Tibial artery (tissue), 4 donors: ENCODE measurements at regions not wholly inside any gene's neighbourhood (a gene's known extent, or its start where the extent isn't known, plus 50 kb on each side); places are given as distances from the start of the nearest gene placed in this dataset.

Experiments used
- DNase-seq, 2 donors: peaks; one replicate each; pipeline ENCODE4 v3.0.0-alpha.2; 2019
- H3K27ac ChIP-seq, 2 donors: fragments of 200-600 bp; sonication (generic) in 1 of 2; 1 replicate in 1 of 2; 2 replicates in 1 of 2; pipeline ENCODE4 v1.5.1; 2018 to 2019; ENCODE audit warnings: mild to moderate bottlenecking in 1 of 2
- H3K27me3 ChIP-seq, 2 donors: fragments of 200-600 bp; sonication (generic) in 1 of 2; one replicate each; pipeline versions ENCODE4 v1.5.1 to v1.6.0; 2016 to 2019
- H3K36me3 ChIP-seq, 3 donors: fragments of 200-600 bp; sonication (generic) in 2 of 3; one replicate each; pipeline ENCODE4 v1.5.1; 2016 to 2019; ENCODE audit warnings: mild to moderate bottlenecking in 2 of 3
- H3K4me1 ChIP-seq, 4 donors: fragments of 200-600 bp; sonication (generic) in 2 of 4; 1 replicate in 3 of 4; 2 replicates in 1 of 4; pipeline ENCODE4 v1.5.1; 2016 to 2019
- H3K4me3 ChIP-seq, 2 donors: fragments of 200-600 bp; sonication (generic) in 1 of 2; 1 replicate in 1 of 2; 2 replicates in 1 of 2; pipeline ENCODE4 v1.5.1; 2018 to 2019; ENCODE audit warnings: mild to moderate bottlenecking in 2 of 2
- H3K9me3 ChIP-seq, 3 donors: fragments of 200-600 bp; sonication (generic) in 1 of 3; one replicate each; pipeline ENCODE4 v1.5.1; 2016 to 2019
- CTCF ChIP-seq, 2 experiments: fragments of 200-600 bp in 1 of 2; fragments of 450-650 bp in 1 of 2; IDR thresholded peaks; one replicate each; pipeline ENCODE4 v1.5.1; 2017 to 2019; ENCODE audit warnings: antibody characterized with exemption in 2 of 2, mild to moderate bottlenecking in 1 of 2, moderate library complexity in 1 of 2
- intact Hi-C: fragments of 100-400 bp; cut with DNase I; formaldehyde crosslinking; loops from one replicate; pipeline ENCODE4 v1.15.0; 2023; ENCODE audit warnings: low total_unique reads

- no peak for TF ChIP-seq CTCF (IDR thresholded peaks at IDR 0.05)
- Histone ChIP-seq H3K36me3 (no peaks in the 10 kb centered on the region), H3K4me3 (no peak overlapping the region), H3K9me3 (peaks cover 0 to 14% (median 7%) of the 10 kb centered on the region in 3 donors), H3K4me1 (peaks cover 0 to 23% (median 0%) of the 10 kb centered on the region in 4 donors), H3K27ac (no peak overlapping the region), H3K27me3 (no peaks in the 10 kb centered on the region)
- intact Hi-C loops, result no loop called here
- DNase-seq, result no peak
Observed at GRCh38 chr17:77872714-77873499, 85.6 kb upstream of the TNRC6C start.

- H3K27me3 ChIP-seq, result no peaks in the 10 kb centered on the region
- no peak overlapping the region for H3K4me3 ChIP-seq
- no peak for DNase-seq
- peaks cover 0 to 23% (median 0%) of the 10 kb centered on the region in 4 donors for H3K4me1 ChIP-seq
- H3K27ac ChIP-seq, result no peak overlapping the region
- no peak for TF ChIP-seq CTCF (IDR thresholded peaks at IDR 0.05)
- no peaks in the 10 kb centered on the region for H3K36me3 ChIP-seq
- intact Hi-C loops, result no loop called here
- peaks cover 0 to 14% (median 7%) of the 10 kb centered on the region in 3 donors for H3K9me3 ChIP-seq
Observed at GRCh38 chr17:77873500-77874302, 84.8 kb upstream of the TNRC6C start.

GRCh38 chr17:77874303-77875050 is 84.0 kb upstream of the TNRC6C start:
- H3K36me3 ChIP-seq, result no peaks in the 10 kb centered on the region
- peaks cover 0 to 14% (median 7%) of the 10 kb centered on the region in 3 donors for H3K9me3 ChIP-seq
- H3K27ac ChIP-seq, result peak overlapping the region in 1 of 2 donors; percentile 26
- no peak for TF ChIP-seq CTCF (IDR thresholded peaks at IDR 0.05)
- H3K27me3 ChIP-seq, result no peaks in the 10 kb centered on the region
- H3K4me1 ChIP-seq, result peaks cover 0 to 16% (median 0%) of the 10 kb centered on the region in 4 donors
- no peak overlapping the region for H3K4me3 ChIP-seq
- intact Hi-C loops, result no loop called here
- no peak for DNase-seq

- no peak overlapping the region for H3K4me3 ChIP-seq
- DNase-seq, result no peak
- no peaks in the 10 kb centered on the region for H3K36me3 ChIP-seq
Observed at GRCh38 chr17:77875051-77875780, 83.3 kb upstream of the TNRC6C start.

More at GRCh38 chr17:77875051-77875780, 83.3 kb upstream of the TNRC6C start:
- peak overlapping the region; percentile 26 to 32 for H3K27ac ChIP-seq
- H3K9me3 ChIP-seq, result peaks cover 0 to 14% (median 7%) of the 10 kb centered on the region in 3 donors
- no peaks in the 10 kb centered on the region for H3K27me3 ChIP-seq
- H3K4me1 ChIP-seq, result peaks cover 0 to 16% (median 0%) of the 10 kb centered on the region in 4 donors
- no peak for TF ChIP-seq CTCF (IDR thresholded peaks at IDR 0.05)
- intact Hi-C loops, result no loop called here
